Activated CD4-positive, alpha-beta T cell treated with anti-CD3 and anti-CD28 coated beads for 24 hours (primary cell): ENCODE measurements at regions not wholly inside any gene's neighbourhood (a gene's known extent, or its start where the extent isn't known, plus 50 kb on each side); places are given as distances from the start of the nearest gene placed in this dataset.

Experiments used
- DNase-seq, 2 donors: peaks; one replicate each; pipeline ENCODE4 v3.0.0-alpha.2; 2020; ENCODE audit warnings: low read depth in 2 of 2

GRCh38 chr19:32234663-32235217, 110.7 kb upstream of the ZNF507 start:
- no peak for DNase-seq

GRCh38 chr19:32238076-32238475, 107.3 kb upstream of the ZNF507 start:
- DNase-seq, result no peak

GRCh38 chr19:32240316-32240715, 105.1 kb upstream of the ZNF507 start:
- DNase-seq, result no peak

- no peak for DNase-seq
Measured at GRCh38 chr19:32241306-32241705, 104.1 kb upstream of the ZNF507 start.

GRCh38 chr19:32241932-32242710, 103.3 kb upstream of the ZNF507 start:
- no peak for DNase-seq

- DNase-seq, result no peak
Measured at GRCh38 chr19:32246006-32246405, 99.4 kb upstream of the ZNF507 start.

- no peak for DNase-seq
Measured at GRCh38 chr19:32251634-32252332, 93.6 kb upstream of the ZNF507 start.

GRCh38 chr19:32252333-32252669, 93.1 kb upstream of the ZNF507 start:
- DNase-seq, result no peak

- no peak for DNase-seq
Measured at GRCh38 chr19:32253683-32254508, 91.5 kb upstream of the ZNF507 start.

- DNase-seq, result no peak
Measured at GRCh38 chr19:32254509-32254890, 90.9 kb upstream of the ZNF507 start.

- no peak for DNase-seq
Measured at GRCh38 chr19:32255536-32256295, 89.7 kb upstream of the ZNF507 start.

- DNase-seq, result no peak
Measured at GRCh38 chr19:32256341-32256975, 89.0 kb upstream of the ZNF507 start.

- no peak for DNase-seq
Measured at GRCh38 chr19:32257326-32258073, 87.9 kb upstream of the ZNF507 start.

GRCh38 chr19:32258167-32258566, 87.2 kb upstream of the ZNF507 start:
- DNase-seq, result no peak

GRCh38 chr19:32264568-32264967, 80.8 kb upstream of the ZNF507 start:
- no peak for DNase-seq

GRCh38 chr19:32265995-32266394, 79.4 kb upstream of the ZNF507 start:
- no peak for DNase-seq

- DNase-seq, result no peak
Measured at GRCh38 chr19:32266460-32266859, 79.0 kb upstream of the ZNF507 start.

- DNase-seq, result no peak
Measured at GRCh38 chr19:32268381-32268780, 77.0 kb upstream of the ZNF507 start.

GRCh38 chr19:32269831-32270230, 75.6 kb upstream of the ZNF507 start:
- no peak for DNase-seq

GRCh38 chr19:32273483-32273882, 71.9 kb upstream of the ZNF507 start:
- no peak for DNase-seq
